ENCODE measurements at regions not wholly inside any gene's neighbourhood (a gene's known extent, or its start where the extent isn't known, plus 50 kb on each side); places are given as distances from the start of the nearest gene placed in this dataset.

DNA sequence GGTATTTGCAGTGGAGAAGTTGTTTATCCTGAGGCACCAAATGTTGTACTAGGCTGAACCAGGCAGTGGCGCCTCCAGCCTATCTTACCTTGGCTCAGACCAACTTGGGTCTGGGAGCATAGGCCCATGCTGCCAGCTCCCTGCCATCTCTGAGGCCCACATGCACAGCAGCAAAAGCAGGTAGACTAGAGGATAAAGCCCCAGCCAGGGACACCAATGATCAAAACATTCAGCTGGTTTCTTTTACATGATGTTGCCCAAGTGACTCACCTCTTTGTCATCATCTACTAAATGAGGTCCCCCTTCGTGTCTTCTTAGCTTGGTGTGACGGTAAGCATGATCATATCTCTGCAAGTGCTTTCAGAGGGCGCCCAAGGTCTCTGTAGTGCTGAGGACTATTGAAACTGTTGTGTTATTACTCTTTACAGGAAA lies 112.1 kb upstream of the DRD2 start:
- intact Hi-C loops (cut with DNase I): no loop called here
- no peak for ATAC-seq
- DNase-seq (ENCODE audit: missing footprints): no peak

DNA sequence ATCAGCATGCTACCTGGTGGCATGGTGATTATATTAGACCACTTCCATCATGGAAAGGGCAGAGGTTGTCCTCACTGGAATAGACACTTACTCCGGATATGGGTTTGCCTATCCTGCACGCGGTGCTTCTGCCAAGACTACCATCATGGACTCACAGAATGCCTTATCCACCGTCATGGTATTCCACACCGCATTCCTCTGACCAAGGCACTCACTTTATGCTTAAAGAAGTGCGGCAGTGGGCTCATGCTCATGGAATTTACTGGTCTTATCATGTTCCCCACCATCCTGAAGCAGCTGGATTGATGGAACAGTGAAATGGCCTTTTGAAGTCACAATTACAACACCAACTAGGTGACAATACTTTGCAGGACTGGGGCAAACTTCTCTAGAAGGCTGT lies 109.2 kb upstream of the DRD2 start:
- ATAC-seq (no peak), DNase-seq (ENCODE audit: missing footprints) (no peak)
- intact Hi-C loops (cut with DNase I): no loop called here

DNA sequence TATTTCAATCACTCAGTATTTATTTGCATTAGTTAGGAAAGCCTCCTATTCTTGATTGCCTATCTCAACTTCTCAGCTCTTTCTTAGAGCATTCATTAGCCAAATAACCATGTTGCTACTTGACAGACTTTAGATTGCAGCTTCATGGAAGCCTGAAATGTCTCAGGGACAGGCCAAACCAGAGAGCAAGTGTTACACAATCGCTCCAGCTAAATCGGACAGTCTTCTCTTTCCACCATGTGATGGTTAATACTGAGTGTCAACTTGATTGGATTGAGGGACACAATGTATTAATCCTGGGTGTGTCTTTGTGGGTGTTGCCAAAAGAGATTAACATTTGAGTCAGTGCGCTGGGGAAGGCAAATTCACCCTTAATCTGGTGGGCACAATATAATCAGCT lies 106.5 kb upstream of the DRD2 start:
- no peak for ATAC-seq
- DNase-seq (ENCODE audit: missing footprints): no peak

DNA sequence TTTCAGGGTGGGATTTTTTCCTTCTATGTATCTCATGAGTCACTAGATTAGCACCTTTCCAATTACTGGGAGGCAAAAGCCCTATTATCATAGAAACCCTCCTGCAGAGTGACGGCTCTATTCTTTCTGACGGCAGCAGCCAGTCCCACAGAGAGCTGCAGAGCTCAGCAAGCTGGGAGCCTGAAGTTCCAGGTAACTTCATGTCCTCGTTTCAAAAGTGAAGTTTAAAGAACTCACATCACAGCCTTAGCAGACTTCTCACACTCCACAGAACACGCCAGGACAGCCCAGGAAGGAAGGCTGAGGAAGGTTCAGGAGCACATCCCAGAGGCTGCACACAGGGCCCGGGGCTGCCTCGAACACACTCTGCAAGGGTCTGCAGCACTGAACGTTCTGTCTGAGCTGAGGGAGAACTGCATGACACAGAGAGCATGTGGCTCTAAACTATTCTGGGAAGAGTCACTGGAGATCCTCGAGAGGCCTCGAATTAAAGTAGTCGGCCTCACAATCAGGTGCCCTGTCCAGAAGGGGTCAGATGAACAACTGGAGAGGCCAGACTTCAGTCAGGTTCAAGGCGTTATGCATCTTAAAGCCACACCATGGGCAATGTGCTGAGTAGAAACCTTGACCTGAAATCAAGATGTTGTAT lies 104.2 kb upstream of the DRD2 start:
- no peak for ATAC-seq

More for the DNA sequence above, 106.5 kb upstream of the DRD2 start:
- intact Hi-C loops (cut with DNase I): no loop called here

DNA sequence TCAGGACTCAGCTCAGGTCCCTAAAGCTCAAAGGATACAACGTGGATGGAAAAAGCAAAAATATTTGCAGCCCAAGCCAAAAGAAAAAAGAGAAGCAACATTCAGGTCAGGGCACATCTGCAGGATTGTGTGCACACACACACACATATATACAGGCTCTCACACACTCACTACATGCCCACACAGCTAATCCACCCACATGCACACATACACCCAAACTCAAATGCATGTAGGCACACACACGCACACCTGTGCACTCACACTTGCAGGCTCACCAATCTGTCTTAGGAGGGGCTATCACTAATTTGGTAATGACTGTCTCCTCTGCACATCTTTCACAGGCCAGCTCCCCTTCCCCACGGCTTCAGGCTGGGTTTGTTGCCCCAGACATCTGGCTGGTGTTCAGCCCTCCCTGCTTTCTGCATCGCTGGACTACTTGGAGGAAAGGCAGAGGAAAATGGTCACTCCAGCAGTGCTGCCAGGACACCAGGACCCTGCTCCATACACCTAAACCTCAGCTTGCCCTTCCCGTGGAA lies 103.6 kb upstream of the DRD2 start:
- no peak for DNase-seq (ENCODE audit: missing footprints)
- intact Hi-C loops (cut with DNase I): no loop called here
- ATAC-seq: no peak

More for the DNA sequence above, 104.2 kb upstream of the DRD2 start:
- DNase-seq (ENCODE audit: missing footprints): no peak
- intact Hi-C loops (cut with DNase I): no loop called here

DNA sequence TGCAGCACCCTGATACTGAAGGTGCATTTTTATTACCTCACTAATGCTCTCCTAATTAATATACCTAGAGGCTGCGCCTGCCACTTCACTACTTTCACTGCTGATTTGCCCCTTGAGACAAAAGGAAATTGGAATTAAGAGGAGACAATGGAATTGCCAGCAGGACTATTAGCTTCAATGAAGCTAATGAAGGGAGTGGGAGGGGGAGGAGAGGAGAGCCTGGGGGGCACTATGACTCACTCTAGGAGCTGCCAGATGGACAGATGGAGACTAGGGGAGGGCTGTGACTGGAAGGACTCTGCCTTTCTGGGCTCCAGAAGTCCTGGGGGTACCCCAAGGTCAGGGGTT lies 102.8 kb upstream of the DRD2 start:
- intact Hi-C loops (cut with DNase I): no loop called here
- DNase-seq (ENCODE audit: missing footprints) (no peak), ATAC-seq (no peak)

DNA sequence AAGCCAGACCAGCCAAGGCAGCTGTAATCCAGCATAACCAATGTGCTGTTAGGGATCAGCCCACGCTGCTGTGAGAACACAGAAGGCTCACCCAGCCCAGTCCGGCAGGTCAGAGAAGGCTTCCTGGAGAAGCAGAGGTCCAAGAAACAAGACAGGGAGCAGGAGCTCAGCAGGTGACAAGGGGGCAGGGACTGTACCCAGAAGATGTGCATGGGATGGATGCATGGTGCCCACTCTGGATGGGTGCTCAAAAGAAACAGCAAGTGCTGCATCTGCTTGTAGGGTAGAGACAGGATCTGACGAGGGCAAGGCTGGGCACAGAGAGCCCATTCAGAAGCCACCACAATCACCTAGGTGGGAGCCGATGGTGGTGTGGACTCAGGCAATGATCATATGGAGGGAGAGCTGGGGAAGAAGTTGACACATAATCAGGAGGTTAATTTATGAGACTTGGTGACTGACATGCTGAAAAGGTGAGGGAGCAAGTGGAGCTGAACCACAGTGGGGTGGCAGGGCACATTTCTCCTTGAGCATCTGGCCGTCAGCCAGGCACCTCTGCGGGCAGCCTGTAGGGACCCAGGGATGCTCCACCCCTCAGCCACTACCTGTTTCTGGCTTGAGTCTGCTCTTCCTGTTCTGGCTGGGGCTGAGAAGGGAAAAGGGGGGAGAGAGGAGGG lies 102.3 kb upstream of the DRD2 start:
- DNase-seq (ENCODE audit: missing footprints): no peak
- intact Hi-C loops (cut with DNase I): no loop called here
- no peak for ATAC-seq

DNA sequence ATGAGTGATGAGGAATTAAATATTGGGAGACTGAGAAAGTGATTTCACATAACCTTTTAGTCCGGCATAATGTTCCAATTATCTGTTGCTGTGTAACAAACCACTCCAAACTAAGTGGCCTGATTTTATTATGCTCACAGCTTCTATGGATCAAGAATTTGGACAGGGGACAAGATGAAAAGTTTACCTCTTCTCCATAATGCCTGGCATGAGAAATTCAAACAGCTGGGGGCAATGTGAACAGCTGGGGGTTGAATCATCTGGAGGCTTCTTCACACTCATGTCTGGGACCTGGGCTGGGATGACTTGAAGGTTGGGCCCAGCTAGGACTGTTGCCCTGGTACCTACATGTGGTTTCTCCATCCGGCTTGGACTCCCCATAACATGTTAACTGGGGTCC lies 99.4 kb upstream of the DRD2 start:
- DNase-seq (ENCODE audit: missing footprints) (no peak), ATAC-seq (no peak)
- intact Hi-C loops (cut with DNase I): no loop called here

DNA sequence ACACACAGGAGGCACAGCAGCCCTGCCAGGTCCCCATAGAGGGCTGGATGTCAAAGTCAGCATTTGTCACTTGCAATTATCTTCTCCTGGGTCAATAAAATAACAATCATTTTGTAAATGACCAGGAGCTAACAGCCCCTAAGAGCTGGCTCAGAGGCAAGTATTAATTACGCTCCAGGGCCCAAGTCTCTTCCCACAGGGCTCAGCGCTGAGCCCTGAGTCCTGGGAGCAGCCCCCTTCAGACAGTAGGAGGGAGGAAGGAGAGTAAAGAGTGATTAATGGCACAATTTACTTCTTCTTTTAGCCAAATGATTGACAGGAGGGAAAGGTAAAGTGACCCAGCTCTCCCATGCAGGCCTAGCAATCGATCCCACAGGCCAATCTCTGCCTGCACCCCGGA lies 99.0 kb upstream of the DRD2 start:
- DNase-seq (ENCODE audit: missing footprints): no peak
- no peak for ATAC-seq
- intact Hi-C loops (cut with DNase I): no loop called here

DNA sequence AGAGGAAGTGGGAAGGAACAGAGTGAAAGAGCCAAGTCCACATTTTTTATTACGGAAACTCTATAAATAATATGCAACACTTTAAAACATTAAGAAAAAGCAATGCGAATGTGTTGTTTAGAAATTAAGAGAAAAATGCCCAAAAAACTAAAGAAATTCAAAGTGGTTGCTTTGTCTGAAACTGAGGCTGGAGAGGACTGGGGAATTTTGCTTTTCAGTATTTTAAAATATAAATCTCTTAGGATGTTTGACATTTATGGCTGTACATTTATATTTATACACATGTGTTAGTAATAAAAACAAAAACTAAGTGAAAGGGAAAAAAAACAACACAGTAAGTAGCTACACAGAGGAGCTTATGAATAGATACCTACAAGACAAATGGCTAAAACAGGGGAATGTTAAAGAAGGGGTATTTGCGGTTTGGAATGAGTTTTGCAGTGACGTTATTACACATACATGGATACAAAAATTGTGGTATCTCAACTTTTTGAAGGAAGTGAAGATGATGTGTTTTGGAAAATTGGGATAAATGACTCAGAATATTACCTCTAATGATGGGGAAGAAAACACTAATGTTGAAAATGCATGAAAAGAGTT lies 97.0 kb upstream of the DRD2 start:
- no peak for DNase-seq (ENCODE audit: missing footprints)
- ATAC-seq: no peak
- intact Hi-C loops (cut with DNase I): no loop called here

DNA sequence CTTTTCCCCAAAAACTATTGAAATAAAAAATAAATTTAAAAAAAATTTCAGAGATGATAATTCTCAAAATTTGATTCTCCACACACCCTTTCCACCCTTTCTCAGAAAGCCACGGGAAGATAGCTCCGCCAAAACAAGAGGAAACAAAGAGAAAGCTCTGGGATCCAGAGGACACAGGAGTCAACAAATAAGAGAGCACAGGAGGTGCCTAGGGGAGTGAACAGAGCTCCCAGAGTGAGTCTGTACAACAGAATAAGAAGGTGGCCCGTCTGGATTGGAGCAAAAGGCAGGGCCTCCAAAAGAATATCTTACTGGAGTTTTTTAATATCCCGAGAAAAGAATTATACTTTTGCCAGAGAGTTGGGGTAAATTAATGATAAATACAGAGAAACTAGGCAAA lies 96.3 kb upstream of the DRD2 start:
- DNase-seq (ENCODE audit: missing footprints): no peak
- intact Hi-C loops (cut with DNase I): no loop called here
- ATAC-seq: no peak

DNA sequence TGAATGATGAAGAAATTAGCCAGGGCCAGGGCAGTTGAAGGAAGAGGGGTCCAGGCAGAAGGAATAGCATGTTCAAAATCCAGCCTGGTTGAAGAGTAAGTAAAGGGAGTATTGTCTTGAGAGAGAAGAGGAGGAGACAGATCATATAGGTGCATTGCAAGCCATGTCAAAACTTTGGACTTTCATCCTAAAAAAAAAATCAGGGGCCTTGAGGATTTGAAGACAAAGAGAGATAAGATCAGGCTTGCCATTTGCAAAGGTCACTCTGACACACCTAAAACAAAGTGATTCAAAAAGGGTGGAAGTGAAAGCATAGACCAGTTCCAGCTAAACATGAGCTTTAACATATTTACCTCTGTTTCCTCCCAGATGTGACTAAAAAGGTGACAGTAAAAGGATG lies 95.7 kb upstream of the DRD2 start:
- no peak for ATAC-seq
- intact Hi-C loops (cut with DNase I): no loop called here
- DNase-seq (ENCODE audit: missing footprints): no peak

DNA sequence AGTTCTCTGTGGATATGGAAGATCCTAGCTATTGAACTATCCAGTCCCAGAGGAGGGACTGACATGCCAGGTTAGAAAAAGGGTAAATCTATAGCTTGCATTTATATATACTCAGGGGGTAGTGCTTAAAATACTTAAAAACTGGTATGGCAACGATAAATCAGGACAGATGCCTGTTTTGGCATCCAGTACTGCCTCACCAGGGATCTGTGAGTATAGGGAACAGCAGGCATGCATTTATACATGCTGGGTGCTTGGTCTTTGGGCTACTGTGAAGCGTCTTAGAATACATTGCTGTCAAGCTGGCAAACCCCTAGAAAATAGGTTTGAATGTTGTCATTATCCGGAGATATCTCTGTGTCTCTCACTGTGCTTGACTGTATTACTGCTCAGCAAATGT lies 94.2 kb upstream of the DRD2 start:
- intact Hi-C loops (cut with DNase I): no loop called here
- ATAC-seq (no peak), DNase-seq (ENCODE audit: missing footprints) (no peak)

DNA sequence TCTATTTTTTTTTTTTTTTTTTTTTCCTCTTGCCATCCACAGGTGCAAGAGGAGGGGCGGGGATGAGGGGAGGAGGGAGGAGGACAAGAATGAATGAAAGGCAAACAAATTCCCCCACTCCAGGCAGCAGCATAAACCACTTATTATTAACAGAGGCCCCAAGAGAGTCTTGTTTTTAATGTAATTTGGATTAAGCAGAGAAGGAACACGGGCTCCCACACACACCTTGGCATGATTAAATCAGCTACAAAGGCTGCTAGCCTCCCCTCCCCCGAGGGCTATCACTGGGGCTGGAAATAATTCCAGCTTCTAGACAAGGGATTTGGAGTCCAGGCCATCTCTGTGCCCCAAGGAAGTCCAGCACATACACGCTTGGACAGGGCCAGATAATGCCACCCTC lies 93.4 kb upstream of the DRD2 start:
- ATAC-seq (no peak), DNase-seq (ENCODE audit: missing footprints) (no peak)
- intact Hi-C loops (cut with DNase I): no loop called here

DNA sequence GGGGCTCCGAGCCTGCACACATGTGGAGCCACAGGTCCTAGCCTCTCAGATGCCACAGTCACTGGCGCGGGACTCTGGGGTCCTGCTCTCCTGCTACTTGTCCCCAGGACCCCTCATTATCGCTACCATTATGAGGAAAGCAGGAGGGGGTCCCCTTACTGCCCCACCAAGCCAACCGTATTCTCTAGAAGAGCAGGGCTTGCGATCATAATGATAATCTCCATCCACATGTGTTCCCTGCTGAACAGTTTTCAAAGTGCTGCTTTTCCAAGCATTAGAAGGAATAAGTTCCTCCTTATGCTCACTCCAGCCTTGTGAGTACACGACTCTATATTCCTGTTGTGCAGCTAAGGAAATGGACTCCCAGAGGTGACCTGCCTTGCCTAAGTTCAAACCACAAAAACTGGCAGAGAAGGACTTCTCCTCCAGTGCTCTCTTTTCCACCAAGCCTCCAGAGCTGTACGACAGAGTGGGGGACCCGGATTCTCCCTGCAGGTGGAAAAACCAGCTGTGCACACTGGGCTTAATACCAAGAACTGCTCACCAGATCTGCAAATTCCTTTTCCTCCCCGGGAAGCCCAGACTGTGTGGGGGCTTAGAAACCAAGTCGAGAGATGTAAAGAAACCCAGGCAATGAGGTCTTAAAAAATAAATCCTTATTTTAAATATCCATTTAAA lies 92.8 kb upstream of the DRD2 start:
- DNase-seq (ENCODE audit: missing footprints): no peak
- intact Hi-C loops (cut with DNase I): no loop called here
- no peak for ATAC-seq

DNA sequence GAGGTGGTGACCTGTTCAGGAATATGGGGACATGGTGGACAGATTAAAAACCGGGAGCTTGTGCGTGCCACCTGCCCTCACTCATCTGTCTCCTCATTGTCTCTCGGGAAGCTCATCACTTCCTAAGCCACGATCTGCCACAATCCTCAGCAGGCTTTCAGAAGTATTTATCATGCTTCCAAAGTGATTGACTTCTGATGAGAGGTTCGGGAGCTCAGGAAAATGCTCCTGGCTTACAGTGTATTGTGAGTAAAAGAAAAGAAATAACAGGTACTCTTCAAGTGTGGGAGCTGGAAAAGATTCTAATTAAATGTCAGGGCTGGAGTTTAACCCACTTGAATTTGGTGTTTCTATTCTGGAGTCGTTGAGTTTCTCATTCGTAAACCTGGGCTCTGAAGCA lies 91.9 kb upstream of the DRD2 start:
- ATAC-seq: no peak
- intact Hi-C loops (cut with DNase I): no loop called here
- DNase-seq (ENCODE audit: missing footprints): no peak

DNA sequence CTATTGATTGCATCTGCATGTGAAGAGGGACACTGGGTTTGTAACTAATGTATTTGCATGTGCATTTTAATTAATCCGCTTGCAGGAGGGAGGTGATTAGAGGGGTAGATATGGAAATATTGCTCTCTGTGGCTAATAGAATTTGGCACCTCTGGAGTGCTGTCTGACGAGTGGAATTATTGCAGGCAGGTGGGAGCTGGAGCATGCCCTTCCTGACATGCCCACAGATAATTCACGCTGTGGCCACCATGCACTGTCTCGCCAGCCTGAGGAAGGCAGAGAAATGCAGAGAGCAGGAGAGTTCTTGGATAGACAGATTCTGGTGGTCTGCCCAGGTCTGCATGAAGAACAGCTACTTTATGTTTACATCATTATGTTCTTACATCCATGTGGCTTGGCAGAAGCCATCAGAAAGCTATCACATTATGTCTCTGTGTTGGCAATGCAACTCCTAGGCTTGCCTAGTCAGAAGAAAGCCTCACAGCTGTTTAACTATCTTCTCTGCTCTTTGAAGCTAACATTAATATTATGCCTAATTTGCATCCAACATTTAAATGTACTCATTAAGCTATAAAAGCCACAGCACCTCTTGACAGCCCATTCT lies 89.4 kb upstream of the DRD2 start:
- intact Hi-C loops (cut with DNase I): no loop called here
- DNase-seq (ENCODE audit: missing footprints) (no peak), ATAC-seq (no peak)

DNA sequence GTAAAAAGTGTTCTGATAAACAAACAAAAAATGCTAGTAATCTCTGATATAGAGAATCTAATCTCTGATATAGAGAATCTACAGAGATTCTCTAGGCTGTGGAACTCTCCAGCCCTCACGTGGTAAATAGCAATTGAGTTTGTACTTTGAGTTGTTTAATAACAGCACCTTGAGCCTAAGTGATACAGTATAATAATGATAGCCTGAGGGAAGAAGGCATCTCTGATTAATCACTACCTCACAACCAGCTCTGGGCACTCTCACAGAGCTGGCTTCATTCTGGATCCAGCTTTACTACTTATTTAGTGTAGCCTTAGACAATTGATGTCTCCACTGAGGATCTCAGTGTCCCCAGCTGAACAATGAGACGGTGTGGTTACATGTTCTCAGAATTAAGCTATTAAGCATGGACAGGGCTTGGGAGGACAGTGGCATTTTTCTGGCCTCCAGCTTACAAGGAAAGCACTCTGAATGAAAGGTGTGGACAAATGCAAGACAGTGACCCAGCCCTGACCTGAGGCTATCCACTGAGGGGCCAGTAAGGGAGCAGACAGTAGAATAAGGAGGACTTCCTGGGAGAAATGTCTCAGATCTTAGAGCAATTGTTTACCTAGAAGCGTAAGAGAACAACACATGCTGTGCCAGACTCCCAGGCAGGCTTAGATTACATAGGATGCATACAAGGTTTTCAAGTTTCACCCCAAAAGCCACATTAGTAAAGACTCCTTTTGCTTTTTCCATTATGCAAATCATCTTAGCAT lies 88.7 kb upstream of the DRD2 start:
- DNase-seq (ENCODE audit: missing footprints): no peak
- no peak for ATAC-seq
- intact Hi-C loops (cut with DNase I): no loop called here

DNA sequence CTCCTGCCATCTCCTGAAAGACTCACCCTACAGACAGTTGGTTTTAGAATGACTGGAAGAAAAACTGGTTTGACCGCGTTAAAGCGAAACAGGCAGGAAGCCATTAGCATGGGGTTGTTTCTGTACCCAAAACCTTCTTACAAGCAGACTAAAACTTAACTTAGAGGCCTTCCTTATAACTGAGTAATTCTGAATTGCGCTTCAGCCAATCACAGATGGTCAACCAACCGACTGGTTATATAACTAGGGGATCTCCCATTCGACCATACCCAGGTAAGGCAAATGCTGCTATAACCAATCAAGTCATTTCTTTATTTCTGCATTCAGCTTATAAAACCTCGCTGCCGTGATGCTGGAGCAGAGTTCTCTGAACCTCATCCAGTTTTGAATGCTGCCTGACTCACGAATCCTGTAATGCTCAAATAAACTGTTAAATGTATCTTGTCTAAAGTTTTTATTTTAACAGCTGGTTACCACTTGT lies 87.8 kb upstream of the DRD2 start:
- intact Hi-C loops (cut with DNase I): no loop called here
- DNase-seq (ENCODE audit: missing footprints): no peak
- no peak for ATAC-seq

Data from Right ventricle myocardium inferior (tissue), 1 donor.